IPS-NIHi7 (cell line): ENCODE measurements at regions not wholly inside any gene's neighbourhood (a gene's known extent, or its start where the extent isn't known, plus 50 kb on each side); places are given as distances from the start of the nearest gene placed in this dataset.
"Not testable (repeated sequence)": the region's sequence is repeated elsewhere in the genome, so short reads cannot be mapped to it uniquely, and the experiment has no call there.

Source experiments
- DNase-seq: peaks from one replicate; pipeline ENCODE4 v3.0.0; 2012; ENCODE audit warnings: mixed read lengths; ENCODE audit errors: extremely low spot score

DNA sequence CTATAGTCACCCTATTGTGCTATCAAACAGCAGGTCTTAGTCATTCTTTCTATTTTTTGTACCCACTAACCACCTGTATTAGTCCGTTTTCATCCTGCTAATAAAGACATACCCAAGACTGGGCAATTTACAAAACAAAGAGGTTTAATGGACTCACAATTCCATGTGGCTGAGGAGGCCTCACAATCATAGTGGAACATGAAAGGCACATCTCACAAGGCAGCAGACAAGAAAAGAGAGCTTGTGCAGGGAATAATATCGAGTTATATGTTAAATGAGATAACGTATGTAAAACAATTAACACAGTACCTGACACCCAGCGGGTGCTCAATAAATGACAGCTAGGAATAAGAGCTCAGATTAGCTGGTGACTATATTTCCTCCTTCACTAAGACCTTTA, 88.1 kb upstream of the WDR44 start:
- no peak for DNase-seq

DNA sequence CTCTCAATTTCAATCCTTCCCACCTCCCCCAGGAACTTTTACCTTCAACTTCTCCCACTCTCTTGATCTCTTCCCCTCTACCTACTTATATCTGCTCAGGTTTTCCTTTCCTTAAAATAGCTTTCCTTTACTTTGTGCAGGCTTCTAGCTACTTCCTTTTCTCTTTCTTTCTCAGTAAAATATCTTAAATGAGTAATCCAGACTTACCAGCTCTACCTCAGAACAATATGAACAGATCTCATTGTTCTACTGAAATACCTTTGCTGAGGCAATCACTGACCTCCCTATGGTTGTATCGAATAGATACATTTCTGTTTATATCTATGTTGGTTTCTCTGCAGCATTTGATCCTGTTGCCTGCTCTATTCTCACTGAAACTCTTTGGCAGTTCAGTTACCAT, 86.7 kb upstream of the WDR44 start:
- DNase-seq, result no peak

DNA sequence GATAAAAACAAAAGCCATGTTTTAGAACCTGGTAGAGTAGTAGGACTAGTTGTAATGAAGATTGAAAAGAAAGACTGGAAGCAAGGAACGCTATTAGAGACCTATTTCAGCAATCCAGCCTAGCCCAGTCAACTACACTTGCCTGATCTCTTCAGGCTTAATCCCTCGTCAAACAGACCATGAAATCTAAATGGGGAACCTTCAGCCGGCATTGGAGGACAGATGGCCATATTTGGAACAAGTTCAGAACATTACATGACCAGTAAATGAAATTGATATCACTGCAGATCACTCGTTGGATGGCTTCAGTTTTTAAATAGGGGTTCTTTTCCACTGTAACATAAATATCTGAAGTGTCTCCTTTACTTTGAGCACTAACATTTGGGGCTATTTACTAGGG, 84.8 kb upstream of the WDR44 start:
- DNase-seq, result no peak

DNA sequence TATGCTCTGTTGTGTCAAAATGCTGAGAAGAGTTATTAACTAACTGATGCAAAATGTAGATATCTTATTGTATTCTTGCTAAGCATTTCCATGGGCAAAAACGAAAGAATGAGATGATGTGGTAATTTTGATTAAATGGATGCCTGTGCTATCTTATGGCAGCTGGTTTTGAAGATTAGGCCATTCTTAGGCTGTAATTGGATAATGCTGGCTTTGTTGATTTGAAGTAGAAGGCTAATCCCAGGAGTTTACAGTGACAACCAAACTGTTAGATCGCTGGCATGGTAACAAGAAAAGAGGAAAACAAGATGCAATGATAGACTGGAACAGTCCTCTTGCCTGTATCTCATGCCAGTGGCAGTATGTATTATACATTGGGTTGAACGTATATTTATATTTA, 74.1 kb upstream of the WDR44 start:
- DNase-seq, result no peak

DNA sequence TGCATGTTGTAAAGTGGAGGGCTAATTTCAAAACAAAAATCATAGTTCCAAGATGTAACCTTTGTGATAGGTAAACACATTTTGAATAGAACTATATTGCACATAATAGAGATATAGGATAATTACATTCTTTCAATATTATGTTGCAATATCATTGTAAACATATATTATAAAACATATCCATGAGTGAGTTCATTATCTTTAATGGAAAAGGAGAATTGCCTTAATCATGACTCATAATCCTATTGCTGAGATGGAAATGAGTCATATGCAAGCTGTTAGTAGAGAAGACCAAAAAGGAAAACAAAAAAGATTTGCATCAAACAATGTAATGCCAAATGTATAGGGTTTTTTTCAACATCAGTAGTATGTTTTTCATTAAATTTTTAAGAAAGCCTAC, 73.7 kb upstream of the WDR44 start:
- DNase-seq, result no peak

DNA sequence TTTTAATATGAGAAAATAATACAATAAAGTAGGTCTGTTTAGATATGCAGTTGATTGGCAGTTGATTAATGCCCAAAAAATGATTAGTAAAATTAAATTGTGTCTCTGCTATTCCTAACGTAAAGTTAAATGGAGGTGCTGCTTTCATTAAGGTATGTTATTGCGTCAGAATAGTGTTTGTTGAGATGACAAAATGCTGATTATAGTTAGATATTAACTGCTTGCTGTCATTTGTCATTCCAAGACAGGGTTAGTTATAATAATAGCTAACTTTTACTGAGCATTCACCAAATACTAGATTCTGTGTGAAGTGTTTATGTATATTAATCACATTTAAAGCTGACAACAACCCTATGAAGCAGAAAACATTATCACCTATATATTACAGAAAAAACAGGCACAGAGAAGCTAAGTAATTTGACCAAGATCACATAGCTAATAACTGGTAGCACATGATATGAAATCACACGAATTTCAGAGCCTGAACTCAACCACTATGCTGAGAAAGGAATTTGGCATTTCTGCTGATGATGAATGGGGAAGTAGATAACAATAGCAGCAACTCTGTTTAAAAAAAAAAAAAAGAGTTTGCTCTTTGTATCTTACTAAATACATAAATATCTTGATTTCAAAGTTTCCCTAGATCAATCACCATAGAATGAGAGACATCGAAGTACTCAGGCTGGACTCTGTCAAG, 59.7 kb upstream of the WDR44 start:
- DNase-seq, result no peak

DNA sequence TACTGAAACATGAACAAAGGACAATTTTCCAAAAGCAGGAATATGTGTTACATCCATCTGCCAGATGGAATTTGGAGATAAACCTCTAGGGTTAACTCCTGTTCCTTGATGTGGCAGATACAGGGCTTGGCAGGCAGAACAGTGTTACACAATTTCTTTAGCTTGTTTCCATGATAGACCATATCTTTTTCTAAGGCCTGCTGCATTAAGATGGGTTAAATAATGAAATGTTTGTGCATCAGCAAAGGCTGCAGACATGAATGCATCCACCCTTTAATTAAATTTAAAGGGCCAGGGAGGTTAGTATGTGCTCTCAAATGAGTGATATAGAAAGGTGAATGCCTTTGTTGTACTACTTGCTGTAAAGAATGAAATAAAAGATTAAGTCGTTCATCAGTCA, 50.1 kb upstream of the WDR44 start:
- DNase-seq, result not testable (repeated sequence)
